Sigmoid colon (tissue), 4 donors: ENCODE measurements at regions not wholly inside any gene's neighbourhood (a gene's known extent, or its start where the extent isn't known, plus 50 kb on each side); places are given as distances from the start of the nearest gene placed in this dataset.

Experiments
- EP300 ChIP-seq, 4 donors: sonication (generic); formaldehyde crosslinking; IDR thresholded peaks; one replicate each; pipeline ENCODE4 v1.6.1; 2017; ENCODE audit warnings: antibody characterized with exemption in 4 of 4
- POLR2A ChIP-seq, 2 donors: fragments of 450-650 bp; IDR thresholded peaks; one replicate each; pipeline ENCODE4 v1.6.1; 2016; ENCODE audit warnings: antibody characterized with exemption in 2 of 2, mild to moderate bottlenecking in 2 of 2, moderate library complexity in 2 of 2
- TF ChIP-seq, protein P1 (sequence below), 4 experiments: fragments of 450-650 bp in 3 of 4; fragments of 200-600 bp in 1 of 4; IDR thresholded peaks; one replicate each; pipeline ENCODE4 v1.5.1; 2016 to 2019; ENCODE audit warnings: antibody characterized with exemption in 4 of 4, mild to moderate bottlenecking in 3 of 4, moderate library complexity in 2 of 4

DNA sequence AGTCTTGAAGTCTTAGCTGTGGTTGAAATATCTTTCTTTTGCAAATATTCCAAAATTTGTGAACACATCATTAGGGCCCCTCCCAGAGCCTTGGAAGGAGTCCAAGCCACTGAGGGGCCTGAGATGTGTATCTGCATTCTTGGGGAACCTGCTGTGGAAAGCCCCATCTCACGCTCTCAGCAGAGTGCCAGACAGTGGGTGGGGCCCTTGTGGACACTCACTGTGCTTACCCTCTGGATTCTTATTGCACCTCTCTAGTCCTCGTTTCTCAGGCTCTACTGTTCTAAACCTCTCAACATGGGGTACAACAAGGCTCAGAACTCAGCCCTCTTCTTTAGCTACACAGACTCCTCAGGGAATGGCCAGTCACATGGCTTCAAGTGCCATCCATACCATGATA, 416.2 kb upstream of the CDH4 start:
- TF ChIP-seq, protein P1, sequence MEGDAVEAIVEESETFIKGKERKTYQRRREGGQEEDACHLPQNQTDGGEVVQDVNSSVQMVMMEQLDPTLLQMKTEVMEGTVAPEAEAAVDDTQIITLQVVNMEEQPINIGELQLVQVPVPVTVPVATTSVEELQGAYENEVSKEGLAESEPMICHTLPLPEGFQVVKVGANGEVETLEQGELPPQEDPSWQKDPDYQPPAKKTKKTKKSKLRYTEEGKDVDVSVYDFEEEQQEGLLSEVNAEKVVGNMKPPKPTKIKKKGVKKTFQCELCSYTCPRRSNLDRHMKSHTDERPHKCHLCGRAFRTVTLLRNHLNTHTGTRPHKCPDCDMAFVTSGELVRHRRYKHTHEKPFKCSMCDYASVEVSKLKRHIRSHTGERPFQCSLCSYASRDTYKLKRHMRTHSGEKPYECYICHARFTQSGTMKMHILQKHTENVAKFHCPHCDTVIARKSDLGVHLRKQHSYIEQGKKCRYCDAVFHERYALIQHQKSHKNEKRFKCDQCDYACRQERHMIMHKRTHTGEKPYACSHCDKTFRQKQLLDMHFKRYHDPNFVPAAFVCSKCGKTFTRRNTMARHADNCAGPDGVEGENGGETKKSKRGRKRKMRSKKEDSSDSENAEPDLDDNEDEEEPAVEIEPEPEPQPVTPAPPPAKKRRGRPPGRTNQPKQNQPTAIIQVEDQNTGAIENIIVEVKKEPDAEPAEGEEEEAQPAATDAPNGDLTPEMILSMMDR (IDR thresholded peaks at IDR 0.05), result no peak
- TF ChIP-seq POLR2A (IDR thresholded peaks at IDR 0.05), result no peak
- no peak for TF ChIP-seq EP300 (IDR thresholded peaks at IDR 0.05)
